ENCODE measurements at regions not wholly inside any gene's neighbourhood (a gene's known extent, or its start where the extent isn't known, plus 50 kb on each side); places are given as distances from the start of the nearest gene placed in this dataset.

- Histone ChIP-seq H3K79me1 (ENCODE audit: low read depth, low read length) (no peaks in the 10 kb centered on the region), H4K5ac (ENCODE audit: insufficient read length, low read depth, low read length) (no peak overlapping the region), H2AFZ (ENCODE audit: low read length) (no peak overlapping the region), H4K91ac (replicated peaks; ENCODE audit: insufficient read length, low read length) (no peak overlapping the region), H3K36me3 (ENCODE audit: control insufficient read depth in 2 of 4, insufficient read depth in 4 of 4, low read length in 3 of 4) (no peaks in the 10 kb centered on the region), H3K79me2 (ENCODE audit: control insufficient read depth in 1 of 2, insufficient read depth in 2 of 2, low read length in 2 of 2) (no peaks in the 10 kb centered on the region), H2BK120ac (replicated peaks; ENCODE audit: low read depth, low read length) (no peak overlapping the region), H3K23ac (ENCODE audit: insufficient read length) (no peak overlapping the region), H3K4me1 (replicated peaks in 1 of 4; ENCODE audit: control insufficient read depth in 3 of 4, insufficient read depth in 4 of 4, low read length in 3 of 4) (peaks cover 0 to 6% (median 2%) of the 10 kb centered on the region in 4 experiments; a peak in 3 of 7 replicates), H4K8ac (ENCODE audit: extremely low read depth, insufficient read depth, low read length) (no peak overlapping the region), H3K4me3 (ENCODE audit: extremely low read depth in 1 of 4, insufficient read depth in 2 of 4, low read depth in 3 of 4, low read length in 4 of 4) (no peak overlapping the region), H3K4me2 (ENCODE audit: insufficient read depth in 1 of 2, low read depth in 2 of 2, low read length in 2 of 2) (no peak overlapping the region), H3K27ac (ENCODE audit: low read depth, low read length) (no peak overlapping the region), H3K27me3 (replicated peaks in 1 of 4; ENCODE audit: control insufficient read depth in 3 of 4, extremely low read depth in 1 of 4, insufficient read depth in 3 of 4, low read length in 3 of 4) (no peaks in the 10 kb centered on the region), H3K56ac (replicated peaks; ENCODE audit: insufficient read length, low read depth, low read length) (no peak overlapping the region), H3K9me3 (ENCODE audit: insufficient read depth in 2 of 2, low read depth in 1 of 2, low read length in 1 of 2) (peaks cover 13 to 16% of the 10 kb centered on the region in 2 experiments; a peak in 3 of 4 replicates), H2BK20ac (ENCODE audit: low read length) (no peak overlapping the region), H3K9ac (replicated peaks in 1 of 4; ENCODE audit: extremely low read depth in 1 of 4, low read depth in 3 of 4, low read length in 3 of 4) (no peak overlapping the region), H3K23me2 (ENCODE audit: low read depth, low read length) (peaks cover 1% of the 10 kb centered on the region; the same call in 1 of the 2 replicates), H4K20me1 (replicated peaks in 1 of 2; ENCODE audit: control insufficient read depth in 1 of 2, insufficient read depth in 2 of 2, low read length in 2 of 2) (no peaks in the 10 kb centered on the region), H3K4ac (replicated peaks; ENCODE audit: insufficient read length, low read depth, low read length) (no peak overlapping the region), H2AK5ac (ENCODE audit: low read depth, low read length) (no peak overlapping the region), H2BK5ac (ENCODE audit: low read depth, low read length) (no peak overlapping the region), H3K14ac (ENCODE audit: insufficient read length) (no peak overlapping the region), H2BK12ac (ENCODE audit: low read depth, low read length) (no peak overlapping the region), H2BK15ac (ENCODE audit: low read length) (no peak overlapping the region), H3K18ac (ENCODE audit: extremely low read depth, low read length) (no peak overlapping the region)
- WGBS, 2 experiments (ENCODE audit: extremely low coverage in 1 of 2, insufficient coverage in 1 of 2, insufficient read length in 1 of 2, insufficient replicate concordance in 2 of 2, low coverage in 1 of 2, low lambda C conversion rate in 2 of 2, missing lambda C conversion rate in 1 of 2): 97% methylated on average over 9 of the region's 9 CpGs; no CpG with 5 or more reads in 1 of the 2 experiments
- CTCF ChIA-PET (ENCODE audit: partially characterized antibody): no interaction called here
- no peak for DNase-seq (ENCODE audit: low read depth in 1 of 2, low spot score in 2 of 2)
- no peak for FAIRE-seq
- POLR2A ChIA-PET (ENCODE audit: partially characterized antibody): no interaction called here
- no peak for TF ChIP-seq RFX5 (IDR thresholded peaks at IDR 0.05; ENCODE audit: borderline replicate concordance, low read depth, low read length)
Observed at GRCh38 chrX:725971-726370, 95.4 kb downstream of the SHOX start.

Data from H1 (cell line).